ENCODE measurements at regions not wholly inside any gene's neighbourhood (a gene's known extent, or its start where the extent isn't known, plus 50 kb on each side); places are given as distances from the start of the nearest gene placed in this dataset.

- Histone ChIP-seq H3K9me3 (no peaks in the 10 kb centered on the region), H3K27ac (no peak overlapping the region), H3K4me1 (no peaks in the 10 kb centered on the region), H3K4me3 (no peak overlapping the region), H3K36me3 (no peaks in the 10 kb centered on the region), H3K27me3 (no peaks in the 10 kb centered on the region)
- DNase-seq (no peak), ATAC-seq (peak; percentile 94 to 99 (median 96))
- intact Hi-C loops (cut with DNase I), result no loop called here
- TF ChIP-seq POLR2A (IDR thresholded peaks at IDR 0.05), result no peak
- TF ChIP-seq CTCF (IDR thresholded peaks at IDR 0.05), result no peak
- 7% methylated on average over 2 of the region's 2 CpGs for WGBS (ENCODE audit: insufficient coverage, low coverage, low lambda C conversion rate, missing lambda C conversion rate)
These were observed 365.4 kb downstream of the ADCYAP1 start for GRCh38 chr18:1270081-1270480.

GRCh38 chr18:1273469-1273868 is 368.8 kb downstream of the ADCYAP1 start:
- intact Hi-C loops (cut with DNase I), result no loop called here
- 57% methylated on average over 2 of the region's 2 CpGs for WGBS (ENCODE audit: insufficient coverage, low coverage, low lambda C conversion rate, missing lambda C conversion rate)
- H3K4me1 ChIP-seq, result no peaks in the 10 kb centered on the region
- DNase-seq (no peak), ATAC-seq (no peak)
- H3K4me3 ChIP-seq, result no peak overlapping the region
- H3K9me3 ChIP-seq, result no peaks in the 10 kb centered on the region
- no peaks in the 10 kb centered on the region for H3K36me3 ChIP-seq
- no peak for TF ChIP-seq POLR2A (IDR thresholded peaks at IDR 0.05)
- no peak for TF ChIP-seq CTCF (IDR thresholded peaks at IDR 0.05)
- no peaks in the 10 kb centered on the region for H3K27me3 ChIP-seq
- H3K27ac ChIP-seq, result no peak overlapping the region

- no peaks in the 10 kb centered on the region for H3K27me3 ChIP-seq
- peak overlapping the region in 1 of 3 donors; percentile 17 for H3K27ac ChIP-seq
- intact Hi-C loops (cut with DNase I), result no loop called here
- peaks cover 0 to 5% (median 2%) of the 10 kb centered on the region in 4 donors for H3K4me1 ChIP-seq
- H3K9me3 ChIP-seq, result no peaks in the 10 kb centered on the region
- peak; percentile 56 to 82 (median 68) for ATAC-seq
- no peaks in the 10 kb centered on the region for H3K36me3 ChIP-seq
- no peak for TF ChIP-seq POLR2A (IDR thresholded peaks at IDR 0.05)
- TF ChIP-seq CTCF (IDR thresholded peaks at IDR 0.05), result no peak
- no peak overlapping the region for H3K4me3 ChIP-seq
- DNase-seq, result no peak
These were observed 387.5 kb downstream of the ADCYAP1 start for GRCh38 chr18:1292167-1292566.

GRCh38 chr18:1294229-1294628 is 389.6 kb downstream of the ADCYAP1 start:
- DNase-seq (no peak), ATAC-seq (peak; percentile 84 to 88 (median 86))
- H3K27ac ChIP-seq, result no peak overlapping the region
- intact Hi-C loops (cut with DNase I), result no loop called here
- H3K27me3 ChIP-seq, result no peaks in the 10 kb centered on the region
- no peak overlapping the region for H3K4me3 ChIP-seq
- peaks cover 0 to 5% (median 2%) of the 10 kb centered on the region in 4 donors for H3K4me1 ChIP-seq
- TF ChIP-seq POLR2A (IDR thresholded peaks at IDR 0.05), result no peak
- TF ChIP-seq CTCF (IDR thresholded peaks at IDR 0.05), result no peak
- no peaks in the 10 kb centered on the region for H3K9me3 ChIP-seq
- H3K36me3 ChIP-seq, result no peaks in the 10 kb centered on the region
- WGBS (ENCODE audit: insufficient coverage, low coverage, low lambda C conversion rate, missing lambda C conversion rate), result 34% methylated on average over 4 of the region's 4 CpGs

GRCh38 chr18:1296237-1296636 is 391.6 kb downstream of the ADCYAP1 start:
- Histone ChIP-seq H3K9me3 (no peaks in the 10 kb centered on the region), H3K27me3 (no peaks in the 10 kb centered on the region), H3K4me1 (peaks cover 0 to 5% (median 2%) of the 10 kb centered on the region in 4 donors), H3K36me3 (no peaks in the 10 kb centered on the region), H3K27ac (no peak overlapping the region), H3K4me3 (no peak overlapping the region)
- ATAC-seq (peak in 1 of 4 donors; percentile 20), DNase-seq (peak in 1 of 3 donors; percentile 11)
- 62% methylated on average over 4 of the region's 6 CpGs for WGBS (ENCODE audit: insufficient coverage, low coverage, low lambda C conversion rate, missing lambda C conversion rate)
- intact Hi-C loops (cut with DNase I), result no loop called here
- TF ChIP-seq CTCF (IDR thresholded peaks at IDR 0.05) (no peak), POLR2A (IDR thresholded peaks at IDR 0.05) (no peak)

Data from right lobe of liver (tissue), 6 donors.